ENCODE measurements at regions not wholly inside any gene's neighbourhood (a gene's known extent, or its start where the extent isn't known, plus 50 kb on each side); places are given as distances from the start of the nearest gene placed in this dataset.

- Mint-ChIP-seq H3K9me3 (peaks cover 2% of the 10 kb centered on the region), H3K4me3 (no peak overlapping the region), H3K27ac (ENCODE audit: unreplicated experiment) (no peak overlapping the region), H3K27me3 (ENCODE audit: low read depth) (no peaks in the 10 kb centered on the region), H3K36me3 (ENCODE audit: low read depth) (no peaks in the 10 kb centered on the region), H3K4me1 (peaks cover 7% of the 10 kb centered on the region)
- DNase-seq (ENCODE audit: low read depth, low spot score) = no peak
- TF ChIP-seq, protein P1, sequence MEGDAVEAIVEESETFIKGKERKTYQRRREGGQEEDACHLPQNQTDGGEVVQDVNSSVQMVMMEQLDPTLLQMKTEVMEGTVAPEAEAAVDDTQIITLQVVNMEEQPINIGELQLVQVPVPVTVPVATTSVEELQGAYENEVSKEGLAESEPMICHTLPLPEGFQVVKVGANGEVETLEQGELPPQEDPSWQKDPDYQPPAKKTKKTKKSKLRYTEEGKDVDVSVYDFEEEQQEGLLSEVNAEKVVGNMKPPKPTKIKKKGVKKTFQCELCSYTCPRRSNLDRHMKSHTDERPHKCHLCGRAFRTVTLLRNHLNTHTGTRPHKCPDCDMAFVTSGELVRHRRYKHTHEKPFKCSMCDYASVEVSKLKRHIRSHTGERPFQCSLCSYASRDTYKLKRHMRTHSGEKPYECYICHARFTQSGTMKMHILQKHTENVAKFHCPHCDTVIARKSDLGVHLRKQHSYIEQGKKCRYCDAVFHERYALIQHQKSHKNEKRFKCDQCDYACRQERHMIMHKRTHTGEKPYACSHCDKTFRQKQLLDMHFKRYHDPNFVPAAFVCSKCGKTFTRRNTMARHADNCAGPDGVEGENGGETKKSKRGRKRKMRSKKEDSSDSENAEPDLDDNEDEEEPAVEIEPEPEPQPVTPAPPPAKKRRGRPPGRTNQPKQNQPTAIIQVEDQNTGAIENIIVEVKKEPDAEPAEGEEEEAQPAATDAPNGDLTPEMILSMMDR (conservative IDR thresholded peaks at IDR 0.05) = no peak
These were observed 79.9 kb upstream of the UBAC2 start for GRCh38 chr13:99120751-99121150.

GRCh38 chr13:99122171-99122570 lies 78.5 kb upstream of the UBAC2 start:
- H3K36me3 Mint-ChIP-seq (ENCODE audit: low read depth) = no peaks in the 10 kb centered on the region
- peaks cover 7% of the 10 kb centered on the region for H3K4me1 Mint-ChIP-seq
- DNase-seq (ENCODE audit: low read depth, low spot score) = no peak
- H3K4me3 Mint-ChIP-seq = no peak overlapping the region
- no peak overlapping the region for H3K27ac Mint-ChIP-seq (ENCODE audit: unreplicated experiment)
- no peaks in the 10 kb centered on the region for H3K9me3 Mint-ChIP-seq
- TF ChIP-seq, protein P1 (conservative IDR thresholded peaks at IDR 0.05) = no peak
- H3K27me3 Mint-ChIP-seq (ENCODE audit: low read depth) = no peaks in the 10 kb centered on the region

GRCh38 chr13:99123101-99124045 lies 77.3 kb upstream of the UBAC2 start:
- H3K4me3 Mint-ChIP-seq = no peak overlapping the region
- DNase-seq (ENCODE audit: low read depth, low spot score) = no peak
- no peaks in the 10 kb centered on the region for H3K36me3 Mint-ChIP-seq (ENCODE audit: low read depth)
- no peaks in the 10 kb centered on the region for H3K9me3 Mint-ChIP-seq
- no peaks in the 10 kb centered on the region for H3K27me3 Mint-ChIP-seq (ENCODE audit: low read depth)
- TF ChIP-seq, protein P1 (conservative IDR thresholded peaks at IDR 0.05) = no peak
- H3K27ac Mint-ChIP-seq (ENCODE audit: unreplicated experiment) = no peak overlapping the region
- H3K4me1 Mint-ChIP-seq = peaks cover 7% of the 10 kb centered on the region

GRCh38 chr13:99124046-99124400 lies 76.6 kb upstream of the UBAC2 start:
- peaks cover 7% of the 10 kb centered on the region for H3K4me1 Mint-ChIP-seq
- H3K27me3 Mint-ChIP-seq (ENCODE audit: low read depth) = no peaks in the 10 kb centered on the region
- H3K36me3 Mint-ChIP-seq (ENCODE audit: low read depth) = no peaks in the 10 kb centered on the region
- H3K27ac Mint-ChIP-seq (ENCODE audit: unreplicated experiment) = no peak overlapping the region
- no peak overlapping the region for H3K4me3 Mint-ChIP-seq
- no peaks in the 10 kb centered on the region for H3K9me3 Mint-ChIP-seq
- no peak for DNase-seq (ENCODE audit: low read depth, low spot score)
- TF ChIP-seq, protein P1 (conservative IDR thresholded peaks at IDR 0.05) = no peak

GRCh38 chr13:99124794-99125316 lies 75.8 kb upstream of the UBAC2 start:
- H3K4me1 Mint-ChIP-seq = peaks cover 7% of the 10 kb centered on the region
- TF ChIP-seq, protein P1 (conservative IDR thresholded peaks at IDR 0.05) = no peak
- H3K27me3 Mint-ChIP-seq (ENCODE audit: low read depth) = no peaks in the 10 kb centered on the region
- no peak overlapping the region for H3K4me3 Mint-ChIP-seq
- H3K36me3 Mint-ChIP-seq (ENCODE audit: low read depth) = no peaks in the 10 kb centered on the region
- DNase-seq (ENCODE audit: low read depth, low spot score) = no peak
- H3K9me3 Mint-ChIP-seq = no peaks in the 10 kb centered on the region
- no peak overlapping the region for H3K27ac Mint-ChIP-seq (ENCODE audit: unreplicated experiment)
